LNCAP (cell line): ENCODE measurements at regions not wholly inside any gene's neighbourhood (a gene's known extent, or its start where the extent isn't known, plus 50 kb on each side); places are given as distances from the start of the nearest gene placed in this dataset.

ENCODE experiments used
- CTCF ChIP-seq: fragments of 450-650 bp; IDR thresholded peaks from 2 replicates; pipeline ENCODE4 v1.5.1; 2017; ENCODE audit warnings: mild to moderate bottlenecking

DNA sequence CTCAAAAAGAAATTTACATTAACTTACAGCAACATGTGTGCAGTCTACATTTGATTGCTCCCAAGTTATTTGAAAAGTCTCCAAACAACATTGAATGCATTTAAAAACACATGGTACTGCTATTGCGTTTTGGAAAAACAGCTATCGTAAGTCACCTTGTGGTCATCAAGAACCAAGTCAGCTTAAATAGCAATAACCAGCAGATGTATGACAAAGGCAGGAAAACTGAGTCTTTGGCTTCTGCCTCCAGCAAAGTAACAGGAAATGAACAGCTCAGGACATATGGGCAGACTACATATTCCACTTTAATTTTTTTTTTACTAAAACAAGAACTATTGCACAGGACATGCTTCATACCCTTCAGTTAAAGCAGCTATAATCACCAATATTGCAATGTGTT is 580.6 kb upstream of the SPRY2 start:
- TF ChIP-seq CTCF, result no peak

GRCh38 chr13:80906860-80907259 is 565.9 kb upstream of the SPRY2 start:
- TF ChIP-seq CTCF, result no peak

DNA sequence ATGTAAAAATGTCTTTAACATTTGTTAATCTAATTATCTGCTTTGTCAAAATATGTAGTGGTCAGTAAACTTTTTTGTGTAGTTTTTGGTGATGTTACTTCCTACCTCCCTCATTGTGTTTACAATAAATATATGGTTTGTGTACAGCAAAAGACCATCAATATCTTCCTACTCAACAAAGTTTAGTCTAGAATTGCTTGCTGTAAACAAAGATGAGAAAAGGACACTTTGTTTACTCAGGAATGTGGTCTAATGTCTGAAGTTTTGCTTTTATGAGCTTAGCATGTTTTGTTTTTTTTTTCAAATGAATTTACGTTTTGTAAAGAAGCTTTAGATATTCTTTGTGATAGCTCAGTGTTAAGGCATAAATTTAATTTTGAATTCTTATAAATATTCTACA is 563.5 kb upstream of the SPRY2 start:
- TF ChIP-seq CTCF, result no peak

GRCh38 chr13:80903911-80904310 is 563.0 kb upstream of the SPRY2 start:
- TF ChIP-seq CTCF, result no peak

DNA sequence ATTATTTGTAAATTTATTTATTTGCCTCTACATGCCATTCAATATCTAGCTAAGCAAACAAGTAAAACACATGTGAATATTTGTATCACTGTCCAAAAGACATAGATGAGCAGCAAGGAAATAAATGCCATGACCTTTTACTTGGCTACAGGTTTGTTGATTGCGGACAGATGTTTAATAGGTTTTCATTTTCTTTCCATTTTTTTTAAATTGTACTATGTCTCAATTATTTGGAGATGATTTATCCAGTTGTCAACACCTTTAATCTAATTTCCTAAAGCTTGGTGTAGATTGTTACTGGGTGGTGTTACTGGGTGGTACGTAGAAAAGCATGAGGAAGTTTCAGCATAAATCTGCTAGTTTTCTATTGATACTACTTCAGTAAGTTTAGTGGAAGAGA is 560.6 kb upstream of the SPRY2 start:
- TF ChIP-seq CTCF, result no peak

GRCh38 chr13:80901111-80901510 is 560.2 kb upstream of the SPRY2 start:
- no peak for TF ChIP-seq CTCF

DNA sequence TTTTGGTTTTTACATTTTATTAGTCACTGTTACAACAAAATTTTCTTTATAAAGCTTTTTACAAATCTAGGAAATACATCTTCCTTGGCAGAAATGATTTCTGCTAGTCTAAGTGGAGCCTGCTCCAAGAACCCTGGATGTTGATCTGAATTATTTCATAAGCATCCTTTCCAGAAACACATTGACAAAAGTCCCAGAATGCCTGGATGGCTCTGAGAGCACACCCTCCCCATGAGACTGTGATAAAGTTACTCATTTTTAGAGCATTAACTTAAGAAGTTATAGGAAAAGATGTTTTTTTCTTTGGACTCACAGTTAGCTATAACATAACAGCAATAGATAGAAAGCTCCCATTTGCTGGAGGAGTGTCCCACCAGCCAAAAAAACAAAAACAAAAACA is 559.6 kb upstream of the SPRY2 start:
- no peak for TF ChIP-seq CTCF

DNA sequence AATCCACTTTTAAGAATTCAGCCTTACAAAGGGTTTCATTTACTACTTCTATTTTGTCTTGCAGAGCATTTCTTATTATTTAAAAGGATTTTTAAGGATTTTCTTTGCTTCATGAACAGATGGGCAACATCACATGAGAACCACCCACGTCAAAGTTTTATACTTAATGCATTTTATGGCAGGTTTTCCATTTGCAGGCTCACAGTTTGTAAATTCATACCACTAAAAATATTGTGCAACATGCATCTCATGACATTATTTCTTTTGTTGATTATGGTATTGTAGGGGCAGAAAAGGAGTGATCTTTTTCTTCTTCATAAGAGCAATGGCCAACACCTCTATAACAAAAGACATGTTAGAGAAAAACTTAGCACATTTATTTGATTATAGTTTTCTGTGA is 554.0 kb upstream of the SPRY2 start:
- no peak for TF ChIP-seq CTCF
